Left ventricle myocardium inferior (tissue), 1 donor: ENCODE measurements at regions not wholly inside any gene's neighbourhood (a gene's known extent, or its start where the extent isn't known, plus 50 kb on each side); places are given as distances from the start of the nearest gene placed in this dataset.

Source experiments
- DNase-seq: peaks from one replicate; pipeline ENCODE4 v3.0.0-alpha.2; 2020
- H3K27ac ChIP-seq: fragments of 200-600 bp; replicated peaks from 2 replicates; pipeline ENCODE4 v1.8.0; 2021
- H3K27me3 ChIP-seq: fragments of 200-600 bp; 2 replicates; pipeline ENCODE4 v1.8.0; 2021; ENCODE audit warnings: low read depth
- H3K36me3 ChIP-seq: fragments of 200-600 bp; 2 replicates; pipeline ENCODE4 v1.8.0; 2021
- H3K4me1 ChIP-seq: fragments of 200-600 bp; 2 replicates; pipeline ENCODE4 v1.8.0; 2021
- H3K4me3 ChIP-seq: fragments of 200-600 bp; 2 replicates; pipeline ENCODE4 v1.8.0; 2021; ENCODE audit warnings: mild to moderate bottlenecking, moderate library complexity
- H3K9me3 ChIP-seq: fragments of 200-600 bp; replicated peaks from 2 replicates; pipeline ENCODE4 v1.8.0; 2021
- CTCF ChIP-seq: fragments of 200-600 bp; IDR thresholded peaks from 2 replicates; pipeline ENCODE4 v1.8.0; 2021; ENCODE audit warnings: antibody characterized with exemption, mild to moderate bottlenecking, borderline replicate concordance
- intact Hi-C: fragments of 100-400 bp; cut with micrococcal nuclease; formaldehyde crosslinking; loops from one replicate; pipeline ENCODE4 v1.11.0; 2022
- donor health status: DM: no; HTN: yes; CAD: no; lungs with severe emphysema.

GRCh38 chr6:133128191-133128590 is 113.0 kb upstream of the EYA4 start:
- TF ChIP-seq CTCF = no peak
- intact Hi-C loops = no loop called here
- DNase-seq = no peak
- peak overlapping the region; percentile 34 for H3K27ac ChIP-seq
- no peaks in the 10 kb centered on the region for H3K36me3 ChIP-seq
- H3K9me3 ChIP-seq = peaks cover 7% of the 10 kb centered on the region
- H3K27me3 ChIP-seq = no peaks in the 10 kb centered on the region
- peaks cover 26% of the 10 kb centered on the region for H3K4me1 ChIP-seq
- H3K4me3 ChIP-seq = no peak overlapping the region

- Histone ChIP-seq H3K27me3 (no peaks in the 10 kb centered on the region), H3K27ac (peak overlapping the region; percentile 85), H3K4me1 (peaks cover 26% of the 10 kb centered on the region), H3K9me3 (no peaks in the 10 kb centered on the region), H3K36me3 (no peaks in the 10 kb centered on the region), H3K4me3 (no peak overlapping the region)
- intact Hi-C loops = no loop called here
- no peak for TF ChIP-seq CTCF
- DNase-seq = no peak
Measured at GRCh38 chr6:133129556-133129955, 111.6 kb upstream of the EYA4 start.

- H3K27ac ChIP-seq = peak overlapping the region; percentile 85
- peaks cover 33% of the 10 kb centered on the region for H3K4me1 ChIP-seq
- no peaks in the 10 kb centered on the region for H3K9me3 ChIP-seq
- no peak overlapping the region for H3K4me3 ChIP-seq
- intact Hi-C loops = no loop called here
- H3K36me3 ChIP-seq = no peaks in the 10 kb centered on the region
- peak; percentile 44 for TF ChIP-seq CTCF
- peak; percentile 80 for DNase-seq
- no peaks in the 10 kb centered on the region for H3K27me3 ChIP-seq
Measured at GRCh38 chr6:133130863-133131262, 110.3 kb upstream of the EYA4 start.

GRCh38 chr6:133131621-133132465 is 109.3 kb upstream of the EYA4 start:
- no peak overlapping the region for H3K4me3 ChIP-seq
- no peaks in the 10 kb centered on the region for H3K9me3 ChIP-seq
- no peaks in the 10 kb centered on the region for H3K27me3 ChIP-seq
- H3K4me1 ChIP-seq = peaks cover 39% of the 10 kb centered on the region
- intact Hi-C loops = no loop called here
- H3K36me3 ChIP-seq = no peaks in the 10 kb centered on the region
- no peak for TF ChIP-seq CTCF
- peak overlapping the region; percentile 85 for H3K27ac ChIP-seq
- DNase-seq = no peak

- no peak for DNase-seq
- Histone ChIP-seq H3K27me3 (no peaks in the 10 kb centered on the region), H3K4me1 (peaks cover 39% of the 10 kb centered on the region), H3K27ac (peak overlapping the region; percentile 85), H3K4me3 (no peak overlapping the region), H3K36me3 (no peaks in the 10 kb centered on the region), H3K9me3 (no peaks in the 10 kb centered on the region)
- no peak for TF ChIP-seq CTCF
- intact Hi-C loops = no loop called here
Measured at GRCh38 chr6:133132466-133132971, 108.6 kb upstream of the EYA4 start.
